SH-SY5Y (cell line): ENCODE measurements at regions not wholly inside any gene's neighbourhood (a gene's known extent, or its start where the extent isn't known, plus 50 kb on each side); places are given as distances from the start of the nearest gene placed in this dataset.

ENCODE experiments used
- GATA2 ChIP-seq: IDR thresholded peaks from 2 replicates; pipeline ENCODE4 v1.6.1; 2011; ENCODE audit warnings: mild to moderate bottlenecking, low read depth, low read length
- GATA3 ChIP-seq: IDR thresholded peaks from 2 replicates; pipeline ENCODE4 v1.6.1; 2011; ENCODE audit warnings: low read depth, mild to moderate bottlenecking, low read length, moderate library complexity

GRCh38 chr15:29570121-29570947 lies 251.9 kb downstream of the TJP1 start:
- TF ChIP-seq GATA2 (no peak), GATA3 (no peak)
